DND-41 (cell line): ENCODE measurements at regions not wholly inside any gene's neighbourhood (a gene's known extent, or its start where the extent isn't known, plus 50 kb on each side); places are given as distances from the start of the nearest gene placed in this dataset.

ENCODE experiments used
- EZH2 ChIP-seq: IDR thresholded peaks from 3 replicates; pipeline ENCODE4 v1.6.1; 2012; ENCODE audit warnings: borderline replicate concordance, low read depth, mild to moderate bottlenecking, moderate library complexity, low read length, inconsistent platforms; ENCODE audit not compliant: severe bottlenecking
- TF ChIP-seq, protein P1 (sequence below): IDR thresholded peaks from 2 replicates; pipeline ENCODE4 v1.5.1; 2012; ENCODE audit warnings: borderline replicate concordance, low read length, moderate library complexity, mild to moderate bottlenecking; ENCODE audit not compliant: poor library complexity, severe bottlenecking; ENCODE audit errors: extremely low read depth

DNA sequence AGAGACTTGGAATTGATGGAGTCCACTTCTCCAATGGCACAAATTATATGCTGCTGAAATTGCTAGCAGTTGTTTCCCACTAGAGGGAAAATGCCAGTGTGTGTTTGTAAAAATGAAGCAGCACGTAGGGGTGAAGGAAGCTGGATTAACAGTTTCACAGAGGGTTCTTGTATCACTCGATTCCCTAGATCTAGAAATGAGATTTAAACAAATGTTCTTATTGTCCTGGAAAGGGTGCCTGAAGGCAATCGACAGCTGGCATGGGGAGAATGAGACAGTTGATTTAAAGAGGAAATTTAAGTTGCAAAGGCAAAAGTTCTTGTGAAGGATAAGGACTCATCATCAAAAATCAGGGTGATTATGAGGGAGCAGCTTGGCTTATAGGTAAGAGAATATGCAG lies 234.8 kb upstream of the ARPP21 start:
- TF ChIP-seq, protein P1, sequence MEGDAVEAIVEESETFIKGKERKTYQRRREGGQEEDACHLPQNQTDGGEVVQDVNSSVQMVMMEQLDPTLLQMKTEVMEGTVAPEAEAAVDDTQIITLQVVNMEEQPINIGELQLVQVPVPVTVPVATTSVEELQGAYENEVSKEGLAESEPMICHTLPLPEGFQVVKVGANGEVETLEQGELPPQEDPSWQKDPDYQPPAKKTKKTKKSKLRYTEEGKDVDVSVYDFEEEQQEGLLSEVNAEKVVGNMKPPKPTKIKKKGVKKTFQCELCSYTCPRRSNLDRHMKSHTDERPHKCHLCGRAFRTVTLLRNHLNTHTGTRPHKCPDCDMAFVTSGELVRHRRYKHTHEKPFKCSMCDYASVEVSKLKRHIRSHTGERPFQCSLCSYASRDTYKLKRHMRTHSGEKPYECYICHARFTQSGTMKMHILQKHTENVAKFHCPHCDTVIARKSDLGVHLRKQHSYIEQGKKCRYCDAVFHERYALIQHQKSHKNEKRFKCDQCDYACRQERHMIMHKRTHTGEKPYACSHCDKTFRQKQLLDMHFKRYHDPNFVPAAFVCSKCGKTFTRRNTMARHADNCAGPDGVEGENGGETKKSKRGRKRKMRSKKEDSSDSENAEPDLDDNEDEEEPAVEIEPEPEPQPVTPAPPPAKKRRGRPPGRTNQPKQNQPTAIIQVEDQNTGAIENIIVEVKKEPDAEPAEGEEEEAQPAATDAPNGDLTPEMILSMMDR: no peak
- no peak for TF ChIP-seq EZH2
